SU-DHL-6 (cell line): ENCODE measurements at regions not wholly inside any gene's neighbourhood (a gene's known extent, or its start where the extent isn't known, plus 50 kb on each side); places are given as distances from the start of the nearest gene placed in this dataset.

Experiments used
- CTCF ChIP-seq: fragments of 200-600 bp; sonication (generic); IDR thresholded peaks from one replicate; pipeline ENCODE4 v1.5.1; 2017; ENCODE audit warnings: antibody characterized with exemption, mild to moderate bottlenecking, low read length, moderate library complexity; ENCODE audit not compliant: insufficient read depth, poor library complexity, severe bottlenecking
- EZH2phosphoT487 ChIP-seq: fragments of 200-600 bp; sonication (generic), shearing (Covaris generic); conservative IDR thresholded peaks from 2 replicates; pipeline ENCODE4 v1.6.1; 2018; ENCODE audit warnings: mild to moderate bottlenecking, antibody characterized with exemption, low read length, moderate library complexity, mixed read lengths

DNA sequence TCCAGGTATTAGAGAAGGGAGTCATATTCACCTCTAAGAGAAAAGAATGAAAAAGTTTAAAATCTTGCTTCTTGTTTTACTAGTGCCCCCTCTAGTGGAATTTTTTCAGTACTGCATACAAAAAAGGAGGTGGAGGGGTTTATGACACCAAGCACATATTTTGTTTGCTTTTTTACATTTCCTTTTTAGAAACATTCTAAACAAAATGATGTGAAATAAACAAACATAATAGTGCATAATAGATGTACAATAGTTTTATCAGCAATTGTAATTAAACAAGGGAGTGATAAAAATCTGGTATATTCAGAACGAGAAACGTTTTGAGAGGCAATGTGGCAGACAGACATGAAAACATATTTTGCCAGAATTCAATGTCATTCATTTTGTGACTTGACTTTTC is 111.0 kb upstream of the TFAP2D start:
- peak; percentile 92 for TF ChIP-seq CTCF
- TF ChIP-seq EZH2phosphoT487 = no peak
